H1 (cell line): ENCODE measurements at regions not wholly inside any gene's neighbourhood (a gene's known extent, or its start where the extent isn't known, plus 50 kb on each side); places are given as distances from the start of the nearest gene placed in this dataset. TPM values are rescaled to one million over a fixed set of nuclear protein-coding genes. Genes with fewer than 3 reads are reported as not detected.

Source experiments
- small RNA-seq: library from polyadenylated mRNA; stranded (forward); fragments of <200 nt; extraction: miRNeasy Mini kit (QIAGEN cat#:217004); gene quantifications from one replicate; pipeline ENCODE3, GENCODE V24; 2013; ENCODE audit not compliant: insufficient read depth

Small RNAs in the stretch of these regions (small RNA-seq; reads per million reads assigned to genes)
- gene AF246928.1 (not detected), gene CYCSP42 (not detected), gene RNU6-1326P (not detected)
